ENCODE measurements at regions not wholly inside any gene's neighbourhood (a gene's known extent, or its start where the extent isn't known, plus 50 kb on each side); places are given as distances from the start of the nearest gene placed in this dataset.
"Not testable (repeated sequence)": the region's sequence is repeated elsewhere in the genome, so short reads cannot be mapped to it uniquely, and the experiment has no call there.

DNA sequence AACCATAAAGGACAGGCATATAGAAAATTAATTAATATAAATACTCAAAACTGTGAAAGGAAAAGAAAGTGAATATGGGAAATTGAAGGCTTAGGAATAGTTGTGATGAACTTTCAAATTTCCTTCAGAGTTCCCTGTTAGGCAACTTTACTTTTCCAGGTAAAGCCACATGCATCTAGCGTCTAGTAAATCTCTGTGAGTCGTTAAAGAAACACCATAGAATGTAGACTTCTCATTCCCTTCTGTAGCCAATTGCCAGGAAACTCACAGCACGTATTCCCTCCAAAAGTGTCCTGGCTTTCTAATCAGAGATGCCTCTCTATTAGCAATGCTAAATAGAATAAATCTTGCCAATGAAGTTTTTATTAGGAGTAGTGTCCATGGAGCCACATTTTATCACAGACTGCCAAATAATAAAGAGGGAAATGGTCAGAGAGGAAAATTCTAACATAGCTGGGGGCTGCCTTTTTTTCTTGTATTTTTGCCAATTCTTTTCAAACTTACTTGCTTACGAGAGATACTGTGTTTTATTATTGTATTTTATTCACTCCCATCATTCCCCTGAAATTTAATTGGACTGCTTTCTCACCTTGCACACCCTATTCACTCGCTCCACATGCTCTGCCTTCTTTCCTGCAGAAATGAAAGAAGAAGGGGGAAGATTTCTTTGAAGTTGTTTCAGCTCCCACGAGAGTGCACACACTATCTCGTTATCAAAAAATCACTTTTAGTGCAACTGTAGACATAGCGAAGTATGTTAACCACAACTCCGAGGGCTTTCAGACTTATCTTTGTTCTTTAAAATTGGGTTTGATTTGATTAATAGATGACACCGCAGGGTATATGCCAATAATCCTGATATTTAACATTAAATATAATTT, 439.0 kb downstream of the CSNK1G3 start:
- no peak for DNase-seq (ENCODE audit: low read depth in 2 of 2)

DNA sequence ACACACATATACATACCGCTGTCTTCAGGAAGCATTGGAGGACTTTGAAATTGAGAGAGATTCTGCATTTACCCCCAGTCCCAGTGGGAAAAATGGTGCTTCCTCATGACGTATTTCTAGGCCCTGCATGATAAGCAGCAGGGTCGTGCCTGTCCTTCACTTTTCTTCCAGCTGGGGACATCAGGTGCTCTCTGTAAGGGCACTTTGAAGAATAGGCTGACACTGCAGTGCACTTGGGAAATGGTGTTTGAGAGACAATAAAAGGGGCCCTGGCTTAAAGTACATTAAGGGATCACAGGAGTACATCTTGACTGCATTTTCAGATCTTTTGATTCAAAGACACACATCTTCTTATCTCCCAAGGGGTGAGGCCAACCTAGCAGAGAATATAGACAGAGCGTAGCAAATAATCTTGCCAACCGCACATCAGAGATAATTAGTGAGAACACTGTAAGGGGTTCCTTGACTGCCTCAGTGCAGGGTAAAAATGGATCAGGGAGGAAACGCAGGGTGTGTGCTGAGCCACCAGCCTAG, 437.9 kb downstream of the CSNK1G3 start:
- no peak for DNase-seq (ENCODE audit: low read depth in 2 of 2)

DNA sequence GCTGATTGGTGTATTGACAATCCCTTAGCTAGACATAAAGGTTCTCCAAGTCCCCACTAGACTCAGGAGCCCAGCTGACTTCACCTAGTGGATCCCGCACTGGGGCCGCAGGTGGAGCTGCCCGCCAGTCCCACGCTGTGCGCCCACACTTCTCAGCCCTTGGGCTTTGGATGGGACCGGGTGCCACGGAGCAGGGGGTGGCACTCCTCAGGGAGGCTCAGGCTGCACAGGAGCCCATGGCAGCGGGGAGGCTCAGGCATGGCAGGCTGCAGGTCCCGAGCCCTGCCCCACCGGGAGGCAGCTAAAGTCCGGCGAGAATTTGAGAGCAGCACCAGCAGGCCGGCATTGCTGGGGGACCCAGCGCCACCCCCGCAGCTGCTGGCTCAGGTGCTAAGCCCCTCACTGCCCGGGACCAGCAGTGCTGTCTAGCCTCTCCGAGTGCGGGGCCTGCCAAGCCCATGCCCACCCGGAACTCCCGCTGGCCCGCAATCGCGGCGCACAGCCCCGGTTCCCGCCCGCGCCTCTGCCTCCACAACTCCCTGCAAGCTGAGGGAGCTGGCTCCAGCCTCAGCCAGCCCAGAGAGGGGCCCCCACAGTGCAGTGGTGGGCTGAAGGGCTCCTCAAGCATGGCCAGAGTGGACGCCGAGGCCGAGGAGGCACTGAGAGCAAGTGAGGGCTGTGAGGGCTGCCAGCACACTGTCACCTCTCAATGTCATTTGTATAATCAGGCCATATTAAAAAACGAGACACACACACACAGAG, 437.2 kb downstream of the CSNK1G3 start:
- no peak for DNase-seq (ENCODE audit: low read depth in 2 of 2)

DNA sequence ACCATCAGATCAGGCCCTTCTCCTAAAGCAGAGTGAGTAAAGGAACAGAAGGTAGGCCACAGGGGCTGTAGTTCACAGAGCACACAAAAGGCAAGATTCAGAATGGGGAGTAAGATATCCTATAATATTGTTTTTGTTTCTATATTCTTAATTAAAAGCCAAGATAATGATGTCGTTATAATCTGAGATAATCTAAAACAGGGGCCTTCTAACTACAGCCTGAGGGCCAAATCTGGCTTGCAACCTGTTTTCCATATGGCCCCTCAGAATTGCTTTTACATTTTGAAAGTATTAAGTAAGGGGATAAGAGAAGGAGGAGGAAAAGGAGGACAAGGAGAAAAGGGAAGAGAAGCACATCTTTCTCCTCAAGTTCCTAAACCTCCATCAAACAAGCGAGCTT, 435.8 kb downstream of the CSNK1G3 start:
- DNase-seq (ENCODE audit: low read depth in 2 of 2): no peak

DNA sequence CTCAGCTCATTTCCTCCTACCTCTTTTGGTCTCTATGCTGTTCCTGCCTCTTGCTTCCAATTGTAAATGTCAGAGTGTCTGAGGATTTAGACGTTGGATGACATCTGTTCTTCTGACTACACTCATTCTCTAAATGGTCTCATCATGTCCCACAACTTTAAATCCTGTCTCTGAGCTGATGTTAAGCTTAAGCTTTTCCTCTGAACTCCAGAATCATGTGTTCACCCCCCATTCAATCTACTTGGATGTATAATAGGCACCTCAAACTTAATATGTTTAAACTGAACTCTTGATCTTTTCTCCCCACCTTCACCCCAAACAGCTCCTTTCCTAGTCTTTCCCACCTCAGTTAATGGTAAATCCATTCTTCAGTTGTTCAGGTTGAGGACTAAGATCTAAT, 433.6 kb downstream of the CSNK1G3 start:
- DNase-seq (ENCODE audit: low read depth in 2 of 2): no peak

DNA sequence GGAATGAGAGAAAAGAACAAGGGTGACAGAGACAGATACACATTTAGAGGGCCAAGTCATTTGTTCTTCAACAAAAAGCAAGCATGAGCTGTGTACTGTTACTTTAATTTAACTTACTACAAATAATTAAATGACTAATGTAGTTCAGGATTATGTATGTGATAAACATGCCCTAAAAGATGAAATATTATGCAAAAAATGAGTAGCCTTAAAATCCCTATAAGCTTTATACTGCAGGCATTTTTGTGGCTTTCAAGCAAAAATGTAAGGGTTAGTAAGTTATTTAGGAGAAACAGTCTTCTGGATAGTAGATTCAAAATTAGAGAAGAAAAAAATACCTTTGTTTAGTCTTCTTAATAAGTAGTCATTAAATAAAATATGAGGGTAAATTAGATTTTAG, 431.2 kb downstream of the CSNK1G3 start:
- no peak for DNase-seq (ENCODE audit: low read depth in 2 of 2)

DNA sequence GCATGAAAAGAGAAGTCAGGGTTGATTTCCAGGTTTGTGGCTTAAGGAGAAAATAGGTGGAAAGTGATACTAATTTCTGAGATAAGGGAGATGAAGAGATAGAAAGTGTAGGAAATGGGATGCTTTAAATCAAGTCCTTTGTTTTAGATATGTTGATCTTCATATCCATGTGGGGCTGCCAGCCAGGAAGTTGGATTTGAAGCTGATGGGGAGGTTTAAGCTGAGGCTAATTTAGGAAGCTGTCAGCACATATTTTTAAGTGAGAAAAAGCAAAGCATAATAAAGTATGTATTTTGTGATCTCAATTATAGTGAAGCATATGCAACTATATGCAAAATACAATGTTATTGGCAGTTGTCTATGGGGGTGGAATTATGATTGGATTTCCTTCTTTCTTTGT, 428.4 kb downstream of the CSNK1G3 start:
- no peak for DNase-seq (ENCODE audit: low read depth in 2 of 2)

DNA sequence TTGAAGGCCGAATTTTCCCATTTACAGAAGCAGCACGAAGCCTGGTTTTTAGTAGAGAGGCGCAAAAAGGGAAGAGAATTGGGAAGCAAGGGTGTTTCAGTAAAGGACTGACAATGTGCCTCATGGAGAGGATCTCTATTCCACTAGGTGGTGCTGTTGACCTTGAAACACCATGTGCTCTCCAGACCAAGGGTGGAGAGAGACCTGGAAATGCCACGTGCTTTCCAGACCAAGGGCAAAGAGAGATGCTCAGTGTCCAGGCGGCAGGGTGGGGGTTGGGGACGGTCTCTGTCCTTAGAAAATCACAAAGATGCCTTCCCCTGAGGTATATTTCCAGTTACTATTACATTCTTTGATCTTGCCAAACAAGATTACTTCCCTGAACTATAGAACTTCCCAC, 425.3 kb downstream of the CSNK1G3 start:
- no peak for DNase-seq (ENCODE audit: low read depth in 2 of 2)

DNA sequence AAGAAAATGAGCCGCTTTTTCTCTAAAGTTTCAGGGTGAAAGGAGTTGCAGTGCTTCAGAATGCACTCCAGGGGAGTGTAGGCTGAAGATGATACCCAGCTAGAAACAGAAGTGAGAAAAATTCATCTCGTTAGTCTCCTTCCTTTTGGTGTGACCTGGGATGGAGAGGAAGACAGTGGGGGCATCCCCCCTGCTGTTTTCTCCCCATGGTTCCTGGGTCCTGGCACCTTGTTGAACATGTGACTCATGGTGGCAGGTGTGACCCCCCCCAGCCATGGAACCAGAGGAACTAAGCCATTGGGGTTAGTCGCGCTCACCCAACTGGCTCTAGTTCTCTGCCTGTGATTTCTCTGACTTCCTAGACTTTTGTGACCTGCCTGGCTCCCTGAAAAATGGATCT, 424.6 kb downstream of the CSNK1G3 start:
- DNase-seq (ENCODE audit: low read depth in 2 of 2): no peak

DNA sequence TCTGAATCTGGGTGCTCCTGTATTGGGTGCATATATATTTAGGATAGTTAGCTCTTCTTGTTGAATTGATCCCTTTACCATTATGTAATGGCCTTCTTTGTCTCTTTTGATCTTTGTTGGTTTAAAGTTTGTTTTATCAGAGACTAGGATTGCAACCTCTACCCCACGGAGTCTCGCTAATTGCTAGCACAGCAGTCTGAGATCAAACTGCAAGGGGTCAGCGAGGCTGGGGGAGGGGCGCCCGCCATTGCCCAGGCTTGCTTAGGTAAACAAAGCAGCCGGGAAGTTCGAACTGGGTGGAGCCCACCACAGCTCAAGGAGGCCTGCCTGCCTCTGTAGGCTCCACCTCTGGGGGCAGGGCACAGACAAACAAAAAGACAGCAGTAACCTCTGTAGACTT, 421.8 kb downstream of the CSNK1G3 start:
- DNase-seq (ENCODE audit: low read depth in 2 of 2): not testable (repeated sequence)

DNA sequence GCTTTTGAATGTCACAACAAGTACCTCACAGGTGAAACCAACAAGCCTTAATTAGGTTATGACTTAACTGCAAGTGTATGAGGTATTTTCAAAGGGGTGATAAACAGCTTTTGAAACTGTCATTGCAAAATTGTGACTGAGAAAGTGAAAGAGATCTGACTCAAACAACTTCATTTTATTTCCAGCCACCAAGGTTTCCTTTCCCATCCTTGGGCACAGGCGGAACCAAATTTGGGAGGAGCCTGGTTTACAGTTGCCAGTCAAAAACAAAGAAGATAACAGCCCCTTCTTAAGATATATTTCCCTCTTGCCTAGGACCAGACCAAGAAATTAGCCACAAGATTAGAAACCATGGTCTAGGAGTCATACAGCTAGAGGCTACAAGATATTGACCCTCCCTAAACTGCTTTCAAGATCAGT, 417.1 kb downstream of the CSNK1G3 start:
- DNase-seq (ENCODE audit: low read depth in 2 of 2): no peak

DNA sequence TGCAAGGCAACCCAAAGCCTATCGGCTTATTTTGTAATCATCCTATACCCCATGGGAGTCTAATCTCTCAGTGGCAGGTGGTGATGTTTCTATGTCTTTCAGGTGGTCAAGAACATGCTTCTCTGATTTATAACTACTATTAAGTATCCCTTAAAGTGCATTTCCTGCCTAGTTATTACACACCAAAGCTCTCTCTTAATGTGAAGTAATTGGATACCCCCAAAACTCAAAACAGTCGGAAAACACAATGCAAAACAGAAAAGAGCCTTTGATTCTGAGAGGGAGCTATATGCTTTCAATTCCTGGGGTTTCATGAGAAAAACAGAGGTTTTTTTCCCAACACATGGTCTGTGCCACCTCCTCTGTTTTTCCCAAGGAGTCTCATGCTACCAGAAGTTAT, 416.4 kb downstream of the CSNK1G3 start:
- DNase-seq (ENCODE audit: low read depth in 2 of 2): no peak

DNA sequence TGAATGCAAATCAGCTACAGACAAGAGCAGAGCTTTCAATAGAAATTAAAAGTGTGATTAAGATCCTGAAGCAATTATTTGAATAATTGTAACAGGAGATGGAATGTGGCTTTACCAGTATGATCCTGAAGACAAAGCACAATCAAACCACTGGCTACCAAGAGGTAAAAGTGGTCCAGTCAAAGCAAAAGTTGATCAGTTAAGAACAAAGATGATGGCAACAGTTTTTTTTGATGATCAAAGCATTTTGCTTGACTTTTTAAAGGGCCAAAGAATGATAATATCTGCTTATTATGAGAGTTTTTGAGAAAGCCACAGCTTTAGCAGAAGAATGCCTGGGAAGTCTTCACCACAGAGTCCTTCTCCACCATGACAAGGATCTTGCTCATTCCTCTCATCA, 409.2 kb downstream of the CSNK1G3 start:
- no peak for DNase-seq (ENCODE audit: low read depth in 2 of 2)

DNA sequence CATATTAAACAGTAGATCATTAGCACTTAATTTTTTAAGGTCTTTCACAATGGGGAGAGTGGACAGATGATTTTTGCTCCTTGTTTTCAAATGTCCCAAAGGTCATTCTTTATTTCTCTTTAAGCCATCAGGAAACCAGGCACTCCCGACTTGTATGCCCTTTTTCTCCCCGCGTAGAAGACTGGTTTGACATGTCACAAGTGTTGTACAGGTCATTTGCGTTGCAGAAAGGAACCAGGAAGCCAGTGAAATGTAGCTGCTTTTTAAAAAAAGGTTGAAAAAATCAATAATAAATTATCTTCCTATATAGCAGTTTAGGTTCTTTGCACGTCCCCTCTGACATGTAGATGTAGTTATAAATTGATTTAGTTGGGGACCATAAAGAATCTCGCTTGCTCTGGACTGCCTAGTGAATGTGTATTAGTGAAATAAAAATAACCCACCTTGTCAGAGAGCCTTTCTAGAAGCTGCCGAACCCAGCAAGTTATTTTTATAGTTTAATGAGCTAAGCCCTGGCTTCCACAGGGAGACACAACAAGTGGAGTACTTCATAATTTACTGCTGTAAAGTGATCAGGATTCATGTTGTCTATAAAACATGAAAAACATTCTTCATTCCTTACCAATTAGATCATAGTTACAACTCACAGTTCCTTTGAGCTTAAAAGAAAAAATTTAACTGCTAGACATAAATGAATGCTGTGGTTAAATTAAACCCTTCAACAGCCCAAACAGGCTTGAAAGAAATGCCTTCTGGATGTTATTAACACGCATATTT, 404.6 kb downstream of the CSNK1G3 start:
- DNase-seq (ENCODE audit: low read depth in 2 of 2): no peak

DNA sequence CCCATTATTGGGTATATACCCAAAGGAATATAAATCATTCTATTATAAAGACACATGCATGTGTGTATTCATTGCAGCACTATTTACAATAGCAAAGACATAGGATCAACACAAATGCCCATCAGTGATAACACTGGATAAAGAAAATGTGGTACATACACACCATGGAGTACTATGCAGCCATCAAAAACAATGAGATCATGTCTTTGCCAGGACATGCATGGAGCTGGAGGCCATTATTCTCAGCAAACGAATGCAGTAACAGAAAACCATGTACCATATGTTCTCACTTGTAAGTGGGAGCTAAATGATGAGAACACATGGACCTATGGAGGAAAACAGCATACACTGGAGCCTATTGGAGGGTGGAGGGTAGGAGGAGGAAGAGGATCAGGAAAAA, 402.4 kb downstream of the CSNK1G3 start:
- DNase-seq (ENCODE audit: low read depth in 2 of 2): no peak

DNA sequence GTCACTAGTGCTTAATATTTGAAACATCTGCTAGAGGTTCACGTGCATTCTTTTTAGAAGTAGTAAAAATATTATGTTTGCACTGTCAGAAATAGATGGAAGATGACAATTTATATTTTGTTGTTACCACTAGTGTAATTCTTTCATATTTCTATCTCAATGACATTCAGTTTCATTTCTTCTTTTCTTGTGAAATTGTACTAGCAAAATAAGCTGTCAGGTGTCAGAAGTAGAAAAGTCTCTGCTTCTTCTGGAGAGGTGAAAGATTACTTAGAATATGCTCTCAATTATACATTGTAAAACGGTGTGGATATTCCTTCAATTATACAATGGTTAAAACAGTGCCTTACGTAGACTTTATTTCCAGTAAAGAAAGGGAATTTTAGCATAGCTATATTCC, 395.4 kb downstream of the CSNK1G3 start:
- DNase-seq (ENCODE audit: low read depth in 2 of 2): no peak

DNA sequence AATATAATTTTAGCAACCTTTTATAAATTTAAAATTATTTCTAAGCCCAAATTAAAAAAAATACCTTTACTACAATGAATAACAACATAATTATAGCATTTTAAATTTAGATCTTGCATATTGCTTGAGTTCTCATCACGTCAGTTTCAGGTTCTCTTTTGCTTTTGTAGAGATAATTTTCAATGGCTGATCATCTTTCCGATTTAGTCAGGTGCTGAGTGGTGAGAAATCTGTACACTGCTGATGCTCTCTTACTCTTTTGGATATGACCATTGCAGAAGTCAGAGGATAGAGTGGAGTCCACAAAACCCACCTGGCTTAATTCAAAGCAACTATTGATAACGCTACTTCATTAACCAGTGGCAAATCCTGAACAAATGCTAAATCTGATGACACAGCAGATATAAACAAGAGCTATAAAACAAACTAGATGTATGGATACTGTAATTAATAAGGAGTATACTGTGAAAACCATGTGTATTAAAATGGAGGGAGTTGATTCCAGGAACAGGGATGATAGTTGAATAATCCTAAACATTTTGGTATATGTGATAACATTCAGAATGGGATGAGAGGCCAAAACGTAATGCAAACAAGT, 394.8 kb downstream of the CSNK1G3 start:
- DNase-seq (ENCODE audit: low read depth in 2 of 2): no peak

DNA sequence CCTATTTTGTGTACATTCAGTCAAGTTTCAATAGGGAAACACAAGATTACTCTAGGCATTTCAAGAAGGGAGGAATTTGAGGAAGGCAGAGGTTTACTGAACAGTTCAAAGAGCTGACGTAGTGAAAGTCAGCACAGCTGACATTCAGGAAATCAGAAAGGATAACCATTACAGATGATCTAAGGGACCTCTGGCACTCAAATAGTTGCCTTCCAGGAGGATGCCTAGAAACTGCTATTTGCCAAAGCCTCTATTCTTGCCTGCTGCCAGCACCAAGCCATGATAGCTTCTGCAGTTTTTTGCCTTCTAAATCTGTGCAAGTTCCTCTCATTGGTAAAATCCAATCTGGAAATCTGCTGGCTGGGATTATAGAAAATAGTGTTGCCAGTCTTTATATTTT, 373.1 kb downstream of the CSNK1G3 start:
- no peak for DNase-seq (ENCODE audit: low read depth in 2 of 2)

DNA sequence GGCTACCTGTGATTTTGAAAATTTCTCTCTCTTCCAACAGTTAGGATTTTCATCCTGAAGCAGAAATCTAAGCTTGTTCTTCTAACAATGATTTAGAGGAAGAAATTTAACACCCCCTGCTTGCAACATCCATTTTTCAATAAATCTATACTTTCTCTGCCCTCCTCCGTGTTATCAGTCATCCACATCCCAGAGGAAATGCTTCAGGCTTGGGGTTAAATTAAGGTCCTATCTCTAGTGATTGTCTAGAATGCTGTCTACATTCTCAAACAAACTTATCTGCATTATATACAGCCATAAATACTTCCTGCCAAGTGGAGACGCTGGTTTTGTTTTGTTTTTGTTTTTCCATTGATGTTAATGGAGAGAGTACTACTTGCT, 371.0 kb downstream of the CSNK1G3 start:
- DNase-seq (ENCODE audit: low read depth in 2 of 2): no peak

DNA sequence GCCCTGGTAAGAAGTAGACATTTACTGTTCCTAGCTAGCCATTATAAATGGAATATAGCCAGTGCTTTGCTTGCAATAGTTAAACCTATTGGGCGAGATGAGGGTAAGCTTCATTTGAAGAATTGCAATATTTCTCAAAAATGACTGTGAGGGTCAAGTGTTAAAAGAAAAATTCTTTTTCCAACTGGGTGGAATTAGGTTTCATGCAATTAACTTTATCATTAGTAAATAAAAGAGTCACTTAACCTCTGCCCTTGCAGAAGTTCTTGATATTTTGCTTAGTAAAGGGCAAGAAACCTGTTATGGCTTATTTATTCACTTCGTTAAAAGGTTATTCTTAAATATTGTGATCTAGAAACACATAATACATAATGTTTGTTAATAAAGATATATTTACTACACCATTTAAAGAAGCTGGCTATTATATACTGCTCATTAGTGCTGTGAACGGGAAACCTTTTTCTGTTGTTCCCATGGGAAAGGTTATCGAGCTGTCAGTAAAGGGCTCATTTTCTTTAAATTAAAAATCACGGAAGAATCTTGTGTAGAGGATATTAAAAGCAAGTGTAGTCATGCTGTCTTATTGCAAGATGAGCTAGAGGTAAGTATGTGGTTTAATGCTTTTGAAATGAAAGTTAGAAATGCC, 370.5 kb downstream of the CSNK1G3 start:
- DNase-seq (ENCODE audit: low read depth in 2 of 2): no peak

DNA sequence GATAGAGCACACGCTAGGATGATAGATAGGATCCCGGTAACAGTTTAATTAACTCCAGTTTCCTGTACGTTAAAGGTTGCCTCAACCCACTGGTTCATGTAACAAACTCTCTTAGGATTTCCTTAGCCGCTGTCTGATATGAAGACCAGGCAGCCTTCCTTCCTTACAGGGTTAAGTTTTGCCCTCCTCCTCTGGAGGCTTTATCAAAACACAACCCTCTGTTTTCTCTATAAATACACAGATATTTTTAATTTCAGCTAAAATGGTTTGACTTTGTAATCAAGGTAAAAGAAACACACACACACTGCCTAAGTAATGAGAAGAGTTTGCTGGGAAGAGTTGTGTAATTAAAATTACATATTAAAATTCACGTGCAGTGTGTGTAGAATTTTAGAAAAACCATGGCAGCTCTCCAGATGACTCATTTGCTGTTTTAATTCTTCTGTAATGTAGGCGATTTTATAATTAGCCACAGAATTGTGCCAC, 369.8 kb downstream of the CSNK1G3 start:
- no peak for DNase-seq (ENCODE audit: low read depth in 2 of 2)

All from stimulated activated CD8-positive, alpha-beta memory T cell treated with anti-CD3 and anti-CD28 coated beads, Interleukin-2, amount 100 ng/mL, for 48 hours (primary cell).